Gastrocnemius medialis (tissue), 4 donors: ENCODE measurements at regions not wholly inside any gene's neighbourhood (a gene's known extent, or its start where the extent isn't known, plus 50 kb on each side); places are given as distances from the start of the nearest gene placed in this dataset.

Source experiments
- ATAC-seq, 2 donors: fragments of 150-250 bp; one replicate each; pipeline ENCODE4 v1.9.1; 2016
- DNase-seq, 2 donors: peaks; one replicate each; pipeline ENCODE4 v3.0.0-alpha.2; 2019
- H3K27ac ChIP-seq, 4 donors: fragments of 200-600 bp; sonication (generic); 1 replicate in 1 of 4; 2 replicates in 3 of 4; pipeline ENCODE4 v1.5.1; 2016 to 2018; ENCODE audit warnings: mild to moderate bottlenecking in 2 of 4, moderate library complexity in 1 of 4
- H3K27me3 ChIP-seq, 3 donors: fragments of 200-600 bp; sonication (generic) in 2 of 3; 1 replicate in 1 of 3; 2 replicates in 2 of 3; pipeline versions ENCODE4 v1.5.1 to v1.6.0; 2016 to 2019; ENCODE audit warnings: mild to moderate bottlenecking in 1 of 3, moderate library complexity in 1 of 3
- H3K36me3 ChIP-seq, 2 donors: fragments of 200-600 bp; sonication (generic) in 1 of 2; one replicate each; pipeline ENCODE4 v1.5.1; 2017 to 2018
- H3K4me1 ChIP-seq, 2 donors: fragments of 200-600 bp; sonication (generic) in 1 of 2; one replicate each; pipeline ENCODE4 v1.5.1; 2016 to 2017; ENCODE audit warnings: mild to moderate bottlenecking in 2 of 2
- H3K4me3 ChIP-seq, 4 donors: fragments of 200-600 bp; sonication (generic) in 3 of 4; 1 replicate in 1 of 4; 2 replicates in 3 of 4; pipeline ENCODE4 v1.5.1; 2016 to 2019; ENCODE audit warnings: mild to moderate bottlenecking in 2 of 4
- H3K9me3 ChIP-seq, 3 donors: fragments of 200-600 bp; sonication (generic) in 2 of 3; 1 replicate in 1 of 3; 2 replicates in 2 of 3; pipeline ENCODE4 v1.5.1; 2016 to 2019
- CTCF ChIP-seq, 5 experiments: fragments of 450-650 bp in 3 of 5; fragments of 200-600 bp in 2 of 5; sonication (generic) in 2 of 5; IDR thresholded peaks in 4 of 5; conservative IDR thresholded peaks in 1 of 5; 1 replicate in 4 of 5; 2 replicates in 1 of 5; pipeline ENCODE4 v1.5.1; 2016 to 2019; ENCODE audit warnings: antibody characterized with exemption in 5 of 5, mild to moderate bottlenecking in 3 of 5, moderate library complexity in 3 of 5
- POLR2A ChIP-seq, 2 donors: fragments of 450-650 bp; IDR thresholded peaks; one replicate each; pipeline ENCODE4 v1.6.1; 2017; ENCODE audit warnings: antibody characterized with exemption in 2 of 2, mild to moderate bottlenecking in 2 of 2, moderate library complexity in 2 of 2
- in situ Hi-C, 4 donors: fragments of 200-750 bp; cut with MboI; loops; one replicate each; pipeline versions ENCODE4 v1.15.0 to v1.8.0; 2017; ENCODE audit warnings: low sequenced_read_pairs in 4 of 4
- intact Hi-C: fragments of 100-400 bp; cut with DNase I; formaldehyde crosslinking; loops from one replicate; pipeline ENCODE4 v1.15.1; 2023; ENCODE audit warnings: low total_unique reads

DNA sequence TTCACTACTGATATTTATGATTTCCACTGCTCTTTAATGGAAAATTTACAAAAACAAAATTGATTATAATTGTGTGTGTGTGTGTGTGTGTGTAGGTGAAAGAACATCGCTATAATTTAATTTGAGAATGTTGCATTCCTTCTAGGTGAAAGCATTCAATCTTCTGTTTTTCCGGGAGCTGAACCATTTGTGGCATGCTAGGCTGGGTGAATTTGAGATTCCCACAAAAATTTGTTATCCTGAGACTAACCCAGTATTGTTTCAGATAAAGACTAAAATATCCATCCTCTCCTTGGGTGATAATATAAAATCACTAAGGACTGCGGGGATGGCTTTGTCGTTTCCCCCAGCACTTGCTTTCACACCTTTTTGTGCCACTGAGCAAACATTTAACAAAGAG is 911.2 kb upstream of the PIK3C3 start:
- H3K27me3 ChIP-seq: no peaks in the 10 kb centered on the region
- no peak for DNase-seq
- no peaks in the 10 kb centered on the region for H3K9me3 ChIP-seq
- intact Hi-C loops (no loop called here), in situ Hi-C loops (no loop called here)
- no peak for ATAC-seq
- no peaks in the 10 kb centered on the region for H3K36me3 ChIP-seq
- TF ChIP-seq CTCF (IDR thresholded peaks at IDR 0.05 in 4 of 5, conservative IDR thresholded peaks at IDR 0.05 in 1 of 5) (no peak), POLR2A (IDR thresholded peaks at IDR 0.05) (no peak)
- H3K4me1 ChIP-seq: no peaks in the 10 kb centered on the region
- no peak overlapping the region for H3K4me3 ChIP-seq
- no peak overlapping the region for H3K27ac ChIP-seq

- H3K4me3 ChIP-seq: no peak overlapping the region
- H3K4me1 ChIP-seq: no peaks in the 10 kb centered on the region
- no peaks in the 10 kb centered on the region for H3K36me3 ChIP-seq
- in situ Hi-C loops: no loop called here
- no peak overlapping the region for H3K27ac ChIP-seq
- ATAC-seq (no peak), DNase-seq (no peak)
- no peaks in the 10 kb centered on the region for H3K27me3 ChIP-seq
- H3K9me3 ChIP-seq: no peaks in the 10 kb centered on the region
- TF ChIP-seq POLR2A (IDR thresholded peaks at IDR 0.05) (no peak), CTCF (IDR thresholded peaks at IDR 0.05 in 4 of 5, conservative IDR thresholded peaks at IDR 0.05 in 1 of 5) (no peak)
- intact Hi-C loops: no loop called here
Measured at GRCh38 chr18:41042866-41043265, 912.2 kb upstream of the PIK3C3 start.

- H3K36me3 ChIP-seq: no peaks in the 10 kb centered on the region
- intact Hi-C loops: no loop called here
- no peaks in the 10 kb centered on the region for H3K4me1 ChIP-seq
- H3K27ac ChIP-seq: no peak overlapping the region
- ATAC-seq (no peak), DNase-seq (no peak)
- in situ Hi-C loops: no loop called here
- no peak overlapping the region for H3K4me3 ChIP-seq
- no peak for TF ChIP-seq CTCF (IDR thresholded peaks at IDR 0.05 in 4 of 5, conservative IDR thresholded peaks at IDR 0.05 in 1 of 5)
- no peak for TF ChIP-seq POLR2A (IDR thresholded peaks at IDR 0.05)
- no peaks in the 10 kb centered on the region for H3K9me3 ChIP-seq
- no peaks in the 10 kb centered on the region for H3K27me3 ChIP-seq
Measured at GRCh38 chr18:41038071-41038470, 917.0 kb upstream of the PIK3C3 start.

GRCh38 chr18:41036346-41036745 is 918.7 kb upstream of the PIK3C3 start:
- no peak overlapping the region for H3K4me3 ChIP-seq
- H3K9me3 ChIP-seq: no peaks in the 10 kb centered on the region
- DNase-seq (no peak), ATAC-seq (no peak)
- no peak overlapping the region for H3K27ac ChIP-seq
- no peaks in the 10 kb centered on the region for H3K4me1 ChIP-seq
- in situ Hi-C loops (no loop called here), intact Hi-C loops (no loop called here)
- no peaks in the 10 kb centered on the region for H3K36me3 ChIP-seq
- TF ChIP-seq CTCF (IDR thresholded peaks at IDR 0.05 in 4 of 5, conservative IDR thresholded peaks at IDR 0.05 in 1 of 5): no peak
- TF ChIP-seq POLR2A (IDR thresholded peaks at IDR 0.05): no peak
- no peaks in the 10 kb centered on the region for H3K27me3 ChIP-seq

DNA sequence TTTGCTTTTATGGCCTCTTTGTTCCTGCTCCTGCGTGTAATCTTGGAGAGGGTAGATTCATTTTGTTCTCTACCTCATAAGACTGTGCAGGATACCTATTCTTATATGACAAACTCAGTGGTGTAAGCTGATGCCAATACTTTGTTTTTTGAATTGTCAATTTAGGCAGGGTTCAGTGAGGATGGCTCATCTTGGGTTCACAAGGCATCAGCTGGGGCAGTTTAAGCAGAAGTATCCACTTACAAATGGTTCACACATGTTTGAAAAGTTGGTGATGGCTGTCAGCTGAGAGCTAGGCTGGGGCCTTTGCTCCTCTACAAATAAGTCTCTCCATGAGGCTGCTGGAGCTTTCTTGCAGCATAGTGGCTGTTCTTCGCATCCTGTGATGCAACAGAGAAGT is 920.6 kb upstream of the PIK3C3 start:
- Histone ChIP-seq H3K9me3 (no peaks in the 10 kb centered on the region), H3K27ac (no peak overlapping the region), H3K36me3 (no peaks in the 10 kb centered on the region), H3K4me3 (no peak overlapping the region), H3K27me3 (no peaks in the 10 kb centered on the region), H3K4me1 (no peaks in the 10 kb centered on the region)
- ATAC-seq: no peak
- TF ChIP-seq POLR2A (IDR thresholded peaks at IDR 0.05): no peak
- TF ChIP-seq CTCF (IDR thresholded peaks at IDR 0.05 in 4 of 5, conservative IDR thresholded peaks at IDR 0.05 in 1 of 5): no peak
- intact Hi-C loops (no loop called here), in situ Hi-C loops (no loop called here)
- no peak for DNase-seq
